PC-9 (cell line): ENCODE measurements at regions not wholly inside any gene's neighbourhood (a gene's known extent, or its start where the extent isn't known, plus 50 kb on each side); places are given as distances from the start of the nearest gene placed in this dataset.

Experiments used
- CTCF ChIP-seq: fragments of 200-600 bp; sonication (generic); conservative IDR thresholded peaks from 2 replicates; pipeline ENCODE4 v1.6.1; 2017; ENCODE audit warnings: mixed run types, antibody characterized with exemption, mild to moderate bottlenecking, moderate library complexity
- EZH2 ChIP-seq: fragments of 200-600 bp; sonication (generic); IDR thresholded peaks from 2 replicates; pipeline ENCODE4 v1.8.0; 2017; ENCODE audit warnings: antibody characterized with exemption, low read depth

- TF ChIP-seq CTCF: no peak
- TF ChIP-seq EZH2: no peak
Observed at GRCh38 chr4:180751009-180751408, 1492.2 kb upstream of the TENM3 start.
